Skin epidermis (tissue), 12 donors: ENCODE measurements at regions not wholly inside any gene's neighbourhood (a gene's known extent, or its start where the extent isn't known, plus 50 kb on each side); places are given as distances from the start of the nearest gene placed in this dataset.

Experiments used
- H3K27ac ChIP-seq, 21 experiments: fragments of 200-600 bp; sonication (generic) in 11 of 21; one replicate each; pipeline ENCODE4 v1.5.0; 2020; ENCODE audit warnings: mild to moderate bottlenecking in 3 of 21, inconsistent platforms in 2 of 21, moderate library complexity in 2 of 21
- H3K4me3 ChIP-seq, 7 experiments: fragments of 200-600 bp; sonication (generic) in 2 of 7; one replicate each; pipeline ENCODE4 v1.5.0; 2020; ENCODE audit warnings: inconsistent platforms in 2 of 7, mild to moderate bottlenecking in 2 of 7, moderate library complexity in 1 of 7

GRCh38 chr4:71232846-71233245 lies 106.0 kb upstream of the SLC4A4 start:
- H3K27ac ChIP-seq: no peak overlapping the region

GRCh38 chr4:71235311-71236201 lies 103.3 kb upstream of the SLC4A4 start:
- Histone ChIP-seq H3K4me3 (no peak overlapping the region), H3K27ac (no peak overlapping the region)

More at GRCh38 chr4:71232846-71233245, 106.0 kb upstream of the SLC4A4 start:
- H3K4me3 ChIP-seq: no peak overlapping the region

GRCh38 chr4:71236226-71236625 lies 102.6 kb upstream of the SLC4A4 start:
- no peak overlapping the region for H3K4me3 ChIP-seq
- no peak overlapping the region for H3K27ac ChIP-seq

GRCh38 chr4:71237641-71238040 lies 101.2 kb upstream of the SLC4A4 start:
- no peak overlapping the region for H3K4me3 ChIP-seq
- no peak overlapping the region for H3K27ac ChIP-seq

GRCh38 chr4:71239365-71239764 lies 99.5 kb upstream of the SLC4A4 start:
- H3K4me3 ChIP-seq: no peak overlapping the region
- no peak overlapping the region for H3K27ac ChIP-seq

- Histone ChIP-seq H3K4me3 (no peak overlapping the region), H3K27ac (no peak overlapping the region)
These were observed 98.7 kb upstream of the SLC4A4 start for GRCh38 chr4:71240094-71240493.

- H3K27ac ChIP-seq: no peak overlapping the region
These were observed 97.1 kb upstream of the SLC4A4 start for GRCh38 chr4:71241501-71242288.

GRCh38 chr4:71243091-71243833 lies 95.6 kb upstream of the SLC4A4 start:
- H3K4me3 ChIP-seq: no peak overlapping the region
- no peak overlapping the region for H3K27ac ChIP-seq

More at GRCh38 chr4:71241501-71242288, 97.1 kb upstream of the SLC4A4 start:
- H3K4me3 ChIP-seq: no peak overlapping the region

GRCh38 chr4:71247706-71248105 lies 91.1 kb upstream of the SLC4A4 start:
- H3K4me3 ChIP-seq: no peak overlapping the region
- H3K27ac ChIP-seq: no peak overlapping the region

- no peak overlapping the region for H3K4me3 ChIP-seq
- no peak overlapping the region for H3K27ac ChIP-seq
These were observed 87.6 kb upstream of the SLC4A4 start for GRCh38 chr4:71251261-71251660.

- no peak overlapping the region for H3K27ac ChIP-seq
These were observed 85.3 kb upstream of the SLC4A4 start for GRCh38 chr4:71253545-71253944.

GRCh38 chr4:71254451-71255012 lies 84.3 kb upstream of the SLC4A4 start:
- no peak overlapping the region for H3K4me3 ChIP-seq
- H3K27ac ChIP-seq: peak overlapping the region in 1 of 21 experiments; percentile 12

More at GRCh38 chr4:71253545-71253944, 85.3 kb upstream of the SLC4A4 start:
- no peak overlapping the region for H3K4me3 ChIP-seq

GRCh38 chr4:71255976-71256375 lies 82.8 kb upstream of the SLC4A4 start:
- Histone ChIP-seq H3K27ac (no peak overlapping the region), H3K4me3 (no peak overlapping the region)

GRCh38 chr4:71257761-71258160 lies 81.1 kb upstream of the SLC4A4 start:
- no peak overlapping the region for H3K27ac ChIP-seq
- H3K4me3 ChIP-seq: no peak overlapping the region

GRCh38 chr4:71258323-71258722 lies 80.5 kb upstream of the SLC4A4 start:
- H3K27ac ChIP-seq: no peak overlapping the region
- no peak overlapping the region for H3K4me3 ChIP-seq

GRCh38 chr4:71259280-71259679 lies 79.5 kb upstream of the SLC4A4 start:
- H3K27ac ChIP-seq: no peak overlapping the region

GRCh38 chr4:71259911-71260331 lies 78.9 kb upstream of the SLC4A4 start:
- H3K4me3 ChIP-seq: no peak overlapping the region
- H3K27ac ChIP-seq: peak overlapping the region in 1 of 21 experiments; percentile 17

More at GRCh38 chr4:71259280-71259679, 79.5 kb upstream of the SLC4A4 start:
- H3K4me3 ChIP-seq: no peak overlapping the region

GRCh38 chr4:71260544-71260943 lies 78.3 kb upstream of the SLC4A4 start:
- H3K4me3 ChIP-seq: no peak overlapping the region
- no peak overlapping the region for H3K27ac ChIP-seq

- Histone ChIP-seq H3K27ac (no peak overlapping the region), H3K4me3 (no peak overlapping the region)
These were observed 77.8 kb upstream of the SLC4A4 start for GRCh38 chr4:71261001-71261400.
